Testis (tissue), 2 donors: ENCODE measurements at regions not wholly inside any gene's neighbourhood (a gene's known extent, or its start where the extent isn't known, plus 50 kb on each side); places are given as distances from the start of the nearest gene placed in this dataset.

Source experiments
- DNase-seq: peaks from one replicate; pipeline ENCODE4 v3.0.0-alpha.2; 2019
- H3K27ac ChIP-seq, 2 donors: fragments of 200-600 bp; sonication (generic); one replicate each; pipeline ENCODE4 v1.5.1; 2019
- H3K27me3 ChIP-seq: fragments of 200-600 bp; sonication (generic); one replicate; pipeline ENCODE4 v1.5.1; 2019
- H3K36me3 ChIP-seq: fragments of 200-600 bp; sonication (generic); one replicate; pipeline ENCODE4 v1.5.1; 2017; ENCODE audit warnings: low read depth; ENCODE audit errors: missing control alignments
- H3K4me1 ChIP-seq: fragments of 200-600 bp; sonication (generic); one replicate; pipeline ENCODE4 v1.5.1; 2019
- H3K4me3 ChIP-seq, 2 donors: fragments of 200-600 bp; sonication (generic); one replicate each; pipeline ENCODE4 v1.5.1; 2017 to 2019
- H3K9me3 ChIP-seq: fragments of 200-600 bp; sonication (generic); one replicate; pipeline ENCODE4 v1.5.1; 2017
- CTCF ChIP-seq, 3 experiments: fragments of 450-650 bp in 2 of 3; fragments of 200-600 bp in 1 of 3; sonication (generic) in 1 of 3; IDR thresholded peaks; one replicate each; pipeline ENCODE4 v1.5.1; 2016 to 2019; ENCODE audit warnings: antibody characterized with exemption in 3 of 3, mild to moderate bottlenecking in 2 of 3, moderate library complexity in 1 of 3
- POLR2A ChIP-seq: fragments of 450-650 bp; IDR thresholded peaks from one replicate; pipeline ENCODE4 v1.6.1; 2017; ENCODE audit warnings: antibody characterized with exemption, mild to moderate bottlenecking, moderate library complexity
- WGBS, 2 donors: methylation state at CpG; one replicate each; pipeline ENCODE4 v1.1.5; 2018; 5-methylcytosine and 5-hydroxymethylcytosine counted together
- intact Hi-C: fragments of 100-400 bp; cut with DNase I; formaldehyde crosslinking; loops from one replicate; pipeline ENCODE4 v1.15.1; 2023; ENCODE audit warnings: low total_unique reads

DNA sequence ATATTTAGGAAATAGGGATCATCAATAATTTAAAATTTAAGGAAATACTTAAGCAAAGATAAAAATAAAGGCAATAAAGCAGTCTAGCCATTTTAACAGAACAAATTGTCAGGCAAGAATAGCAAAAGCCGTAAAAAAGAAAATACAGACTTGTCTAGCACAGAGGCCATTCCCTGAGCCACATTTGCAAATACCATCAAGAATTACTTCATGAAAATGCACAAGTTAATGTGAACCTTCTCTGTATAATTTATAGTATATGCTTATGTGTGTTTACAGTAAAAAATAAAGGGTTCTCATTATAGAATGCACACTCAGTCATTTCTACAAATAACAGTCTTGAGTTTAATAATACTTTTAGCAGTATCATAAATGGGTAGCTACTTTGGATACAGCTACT is 505.9 kb upstream of the CPEB2 start:
- Histone ChIP-seq H3K27me3 (no peaks in the 10 kb centered on the region), H3K4me3 (no peak overlapping the region), H3K27ac (no peak overlapping the region), H3K36me3 (no peaks in the 10 kb centered on the region), H3K9me3 (no peaks in the 10 kb centered on the region), H3K4me1 (no peaks in the 10 kb centered on the region)
- 86 to 93% methylated on average over 1 of the region's 1 CpG for WGBS, 2 donors
- no peak for TF ChIP-seq CTCF (IDR thresholded peaks at IDR 0.05)
- TF ChIP-seq POLR2A = no peak
- intact Hi-C loops = no loop called here
- DNase-seq = no peak

DNA sequence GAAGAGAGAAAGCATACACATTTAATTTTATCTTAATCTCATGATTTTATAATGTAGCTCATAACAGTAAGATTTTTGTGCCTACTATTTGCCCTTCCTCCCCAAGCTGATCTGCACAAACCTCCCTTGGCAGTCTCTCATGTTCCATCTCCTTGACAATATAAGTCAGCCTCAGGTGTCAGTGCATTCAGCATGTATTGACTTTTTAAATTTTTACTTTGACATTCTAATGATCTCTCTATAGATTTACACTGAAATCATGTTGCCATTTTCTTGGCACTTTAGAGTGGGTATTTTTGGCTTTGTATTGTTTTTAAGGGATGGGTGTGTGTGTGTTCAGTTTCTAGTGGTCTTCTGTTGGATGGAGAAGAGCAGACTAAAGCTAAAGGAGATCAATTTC is 505.3 kb upstream of the CPEB2 start:
- no peak overlapping the region for H3K27ac ChIP-seq
- H3K4me3 ChIP-seq = no peak overlapping the region
- intact Hi-C loops = no loop called here
- H3K9me3 ChIP-seq = no peaks in the 10 kb centered on the region
- no peaks in the 10 kb centered on the region for H3K27me3 ChIP-seq
- no peak for DNase-seq
- TF ChIP-seq CTCF (IDR thresholded peaks at IDR 0.05) (no peak), POLR2A (no peak)
- H3K4me1 ChIP-seq = no peaks in the 10 kb centered on the region
- no peaks in the 10 kb centered on the region for H3K36me3 ChIP-seq

GRCh38 chr4:14504162-14504561 is 498.1 kb upstream of the CPEB2 start:
- Histone ChIP-seq H3K36me3 (no peaks in the 10 kb centered on the region), H3K27me3 (no peaks in the 10 kb centered on the region), H3K4me1 (no peaks in the 10 kb centered on the region), H3K9me3 (no peaks in the 10 kb centered on the region), H3K27ac (no peak overlapping the region), H3K4me3 (no peak overlapping the region)
- DNase-seq = no peak
- TF ChIP-seq CTCF (IDR thresholded peaks at IDR 0.05) (no peak), POLR2A (no peak)
- intact Hi-C loops = no loop called here
- 79 to 82% methylated on average over 2 of the region's 2 CpGs for WGBS, 2 donors

- intact Hi-C loops = no loop called here
- no peak overlapping the region for H3K27ac ChIP-seq
- H3K4me3 ChIP-seq = no peak overlapping the region
- WGBS, 2 donors = 89 to 92% methylated on average over 4 of the region's 4 CpGs
- no peaks in the 10 kb centered on the region for H3K36me3 ChIP-seq
- TF ChIP-seq CTCF (IDR thresholded peaks at IDR 0.05) = no peak
- no peak for TF ChIP-seq POLR2A
- DNase-seq = no peak
- no peaks in the 10 kb centered on the region for H3K4me1 ChIP-seq
- no peaks in the 10 kb centered on the region for H3K27me3 ChIP-seq
- no peaks in the 10 kb centered on the region for H3K9me3 ChIP-seq
Measured at GRCh38 chr4:14513471-14513870, 488.8 kb upstream of the CPEB2 start.

DNA sequence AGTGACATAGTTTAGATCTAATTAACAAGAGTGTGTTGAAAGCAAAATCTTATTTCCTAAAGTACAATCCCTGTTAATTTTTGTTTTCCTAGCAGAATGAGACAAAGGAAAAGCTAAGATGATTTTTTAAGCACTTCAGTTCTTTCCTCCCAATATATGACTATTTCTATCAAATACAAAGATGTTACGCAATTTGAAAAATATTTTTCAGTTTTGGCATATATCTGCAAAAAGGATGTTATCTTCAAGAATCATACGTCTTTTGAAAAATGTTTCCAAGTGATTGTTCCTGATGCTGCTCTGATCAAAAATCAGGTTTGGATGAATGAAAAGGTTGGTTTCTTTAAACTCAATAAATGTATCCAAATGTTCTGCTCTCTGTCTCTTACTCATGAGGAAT is 486.7 kb upstream of the CPEB2 start:
- Histone ChIP-seq H3K27me3 (no peaks in the 10 kb centered on the region), H3K36me3 (no peaks in the 10 kb centered on the region), H3K4me3 (no peak overlapping the region), H3K4me1 (no peaks in the 10 kb centered on the region), H3K27ac (no peak overlapping the region), H3K9me3 (no peaks in the 10 kb centered on the region)
- no peak for DNase-seq
- intact Hi-C loops = no loop called here
- TF ChIP-seq CTCF (IDR thresholded peaks at IDR 0.05) (no peak), POLR2A (no peak)
- 63 to 92% methylated on average over 2 of the region's 2 CpGs for WGBS, 2 donors
